SJCRH30 (cell line): ENCODE measurements at regions not wholly inside any gene's neighbourhood (a gene's known extent, or its start where the extent isn't known, plus 50 kb on each side); places are given as distances from the start of the nearest gene placed in this dataset.

Source experiments
- DNase-seq, 2 experiments: peaks; one replicate each; pipeline ENCODE4 v3.0.0-alpha.2; 2015 to 2020
- H3K27ac ChIP-seq: fragments of 250-450 bp; sonication (Bioruptor Pico); 2 replicates; pipeline ENCODE4 v1.5.1; 2020; ENCODE audit warnings: mild to moderate bottlenecking, moderate library complexity
- H3K27me3 ChIP-seq: fragments of 250-450 bp; sonication (Bioruptor Pico); 2 replicates; pipeline ENCODE4 v1.5.1; 2020; ENCODE audit warnings: mild to moderate bottlenecking, moderate library complexity
- H3K36me3 ChIP-seq: fragments of 250-450 bp; sonication (Bioruptor Pico); 2 replicates; pipeline ENCODE4 v1.5.1; 2020; ENCODE audit warnings: mild to moderate bottlenecking, moderate library complexity
- H3K4me1 ChIP-seq: fragments of 250-450 bp; sonication (Bioruptor Pico); 2 replicates; pipeline ENCODE4 v1.5.1; 2020; ENCODE audit warnings: mild to moderate bottlenecking, moderate library complexity
- H3K4me3 ChIP-seq: fragments of 250-450 bp; sonication (Bioruptor Pico); 2 replicates; pipeline ENCODE4 v1.5.1; 2020; ENCODE audit warnings: mild to moderate bottlenecking, moderate library complexity
- H3K9me3 ChIP-seq: fragments of 250-450 bp; sonication (Bioruptor Pico); replicated peaks from 2 replicates; pipeline ENCODE4 v1.5.1; 2020; ENCODE audit warnings: mild to moderate bottlenecking, moderate library complexity

GRCh38 chr12:67370979-67371378, 101.8 kb downstream of the CAND1 start:
- H3K9me3 ChIP-seq: no peaks in the 10 kb centered on the region; the same call in none of the 2 replicates
- H3K4me3 ChIP-seq: no peak overlapping the region
- peaks cover 10% of the 10 kb centered on the region for H3K4me1 ChIP-seq
- H3K27me3 ChIP-seq: no peaks in the 10 kb centered on the region
- DNase-seq: no peak
- no peaks in the 10 kb centered on the region for H3K36me3 ChIP-seq
- H3K27ac ChIP-seq: no peak overlapping the region

DNA sequence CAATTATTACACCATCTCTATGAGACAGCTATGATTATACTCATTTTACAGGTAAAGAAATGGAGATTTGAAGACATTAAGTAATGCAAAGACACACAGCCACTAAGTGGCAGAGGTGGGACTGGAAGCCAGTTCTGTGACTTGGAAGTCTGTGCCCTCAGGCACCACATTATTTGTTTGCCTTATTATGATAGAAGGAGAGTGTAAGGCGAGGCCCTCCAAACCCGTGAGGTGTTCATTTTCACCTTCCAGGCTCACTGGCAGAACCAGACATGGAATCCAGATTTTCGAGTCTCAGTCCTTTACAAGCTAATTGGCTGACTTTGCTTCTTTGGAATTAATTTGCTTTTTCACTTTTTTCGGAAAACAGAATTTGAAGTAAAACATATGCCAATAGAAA, 107.9 kb downstream of the CAND1 start:
- Histone ChIP-seq H3K9me3 (no peaks in the 10 kb centered on the region), H3K27ac (no peak overlapping the region), H3K36me3 (no peaks in the 10 kb centered on the region), H3K27me3 (no peaks in the 10 kb centered on the region), H3K4me3 (no peak overlapping the region), H3K4me1 (no peaks in the 10 kb centered on the region)
- DNase-seq: no peak

DNA sequence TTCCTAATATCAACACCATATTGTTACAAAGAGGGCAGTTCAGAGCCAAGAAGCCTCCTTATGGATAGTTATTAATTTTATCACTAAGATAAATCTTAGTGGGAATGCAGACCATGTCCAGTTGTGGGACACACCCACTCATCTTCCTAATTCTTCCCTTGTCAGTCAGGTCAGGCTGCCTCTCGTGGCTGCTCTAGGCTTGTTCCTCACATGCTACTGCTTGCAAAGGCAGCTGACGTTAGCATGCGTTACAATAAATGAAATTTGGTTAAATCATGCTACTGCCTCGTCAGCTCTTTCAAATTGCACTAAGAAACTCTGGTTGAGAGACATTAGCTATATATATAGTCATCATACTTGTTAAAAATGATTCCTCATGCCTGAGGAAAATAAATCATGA, 108.4 kb downstream of the CAND1 start:
- no peaks in the 10 kb centered on the region for H3K4me1 ChIP-seq
- H3K27ac ChIP-seq: no peak overlapping the region
- no peaks in the 10 kb centered on the region for H3K36me3 ChIP-seq
- no peak overlapping the region for H3K4me3 ChIP-seq
- no peak for DNase-seq
- H3K9me3 ChIP-seq: no peaks in the 10 kb centered on the region
- H3K27me3 ChIP-seq: no peaks in the 10 kb centered on the region

DNA sequence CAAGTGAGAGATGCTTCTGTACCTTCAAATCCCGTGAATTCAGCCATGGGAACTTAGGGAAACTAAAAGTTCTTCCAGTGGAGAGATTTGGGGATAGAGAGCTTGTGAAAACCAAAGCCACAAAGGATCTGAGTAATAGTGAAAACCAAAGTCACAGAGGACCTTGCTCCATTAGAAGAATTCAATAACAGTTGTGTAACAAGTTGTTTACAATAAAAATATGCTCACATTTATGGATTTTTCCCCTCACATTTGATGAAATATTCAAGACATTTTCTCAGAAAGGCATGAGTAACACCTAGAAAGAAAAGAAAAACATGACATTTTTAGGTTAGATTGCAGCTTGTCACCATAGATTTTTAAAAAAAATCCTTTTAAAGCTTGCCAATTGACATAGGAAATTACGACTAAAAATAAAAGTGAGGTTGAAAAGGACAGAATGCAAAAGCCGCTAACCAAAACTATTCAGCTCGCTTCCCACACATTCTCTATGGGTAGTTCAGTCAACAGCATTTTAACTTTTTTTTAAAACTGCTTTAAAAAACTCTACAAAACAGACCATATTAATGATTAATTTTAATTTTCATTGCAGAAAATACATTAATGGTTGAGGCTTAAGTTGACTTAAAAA, 113.2 kb downstream of the CAND1 start:
- Histone ChIP-seq H3K27me3 (no peaks in the 10 kb centered on the region), H3K9me3 (no peaks in the 10 kb centered on the region), H3K4me3 (no peak overlapping the region), H3K36me3 (no peaks in the 10 kb centered on the region), H3K27ac (no peak overlapping the region), H3K4me1 (no peaks in the 10 kb centered on the region; the same call in 1 of the 2 replicates)
- no peak for DNase-seq

GRCh38 chr12:67386869-67387565, 117.9 kb downstream of the CAND1 start:
- peaks cover 29% of the 10 kb centered on the region for H3K4me1 ChIP-seq
- H3K27ac ChIP-seq: no peak overlapping the region
- H3K27me3 ChIP-seq: no peaks in the 10 kb centered on the region
- no peak overlapping the region for H3K4me3 ChIP-seq
- DNase-seq: no peak
- 0 out of 2 replicates have a peak, but pooled peaks cover 3% of the 10 kb centered on the region for H3K9me3 ChIP-seq
- H3K36me3 ChIP-seq: no peaks in the 10 kb centered on the region

GRCh38 chr12:67388331-67389138, 119.4 kb downstream of the CAND1 start:
- Histone ChIP-seq H3K9me3 (0 out of 2 replicates have a peak, but pooled peaks cover 3% of the 10 kb centered on the region), H3K27ac (peak overlapping the region; percentile 17; the same call in 1 of the 2 replicates), H3K36me3 (no peaks in the 10 kb centered on the region), H3K4me3 (no peak overlapping the region), H3K27me3 (no peaks in the 10 kb centered on the region), H3K4me1 (peaks cover 29% of the 10 kb centered on the region)
- DNase-seq: peak; percentile 43 to 71

GRCh38 chr12:67390273-67390672, 121.1 kb downstream of the CAND1 start:
- H3K4me3 ChIP-seq: no peak overlapping the region
- peaks cover 40% of the 10 kb centered on the region for H3K4me1 ChIP-seq
- no peaks in the 10 kb centered on the region for H3K36me3 ChIP-seq
- no peak for DNase-seq
- H3K27me3 ChIP-seq: no peaks in the 10 kb centered on the region
- H3K27ac ChIP-seq: no peak overlapping the region
- 0 out of 2 replicates have a peak, but pooled peaks cover 3% of the 10 kb centered on the region for H3K9me3 ChIP-seq

- no peak overlapping the region for H3K4me3 ChIP-seq
- H3K36me3 ChIP-seq: no peaks in the 10 kb centered on the region
- DNase-seq: peak; percentile 17 to 63
- H3K9me3 ChIP-seq: 0 out of 2 replicates have a peak, but pooled peaks cover 3% of the 10 kb centered on the region
- peaks cover 47% of the 10 kb centered on the region for H3K4me1 ChIP-seq
- no peaks in the 10 kb centered on the region for H3K27me3 ChIP-seq
- no peak overlapping the region for H3K27ac ChIP-seq
Measured at GRCh38 chr12:67391034-67391433, 121.9 kb downstream of the CAND1 start.

DNA sequence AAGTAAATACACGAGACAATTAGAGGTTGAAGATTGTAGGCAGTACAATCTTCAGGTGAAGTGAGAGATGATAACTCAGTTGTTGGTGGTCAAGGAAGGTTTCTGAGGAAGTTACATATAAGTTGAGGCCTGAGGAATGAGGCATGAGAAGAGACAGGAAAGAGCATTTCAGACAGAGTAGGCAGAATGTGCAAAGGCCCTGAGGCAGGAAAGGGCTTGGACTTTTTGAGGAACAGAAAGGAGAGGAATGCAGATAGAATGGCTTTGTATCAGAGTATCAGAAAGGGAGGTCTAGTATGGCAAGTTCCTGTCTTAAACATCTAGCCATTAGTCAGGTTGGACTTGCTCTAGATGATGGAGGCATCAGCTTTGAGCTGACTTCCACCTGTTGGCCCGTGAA, 122.5 kb downstream of the CAND1 start:
- Histone ChIP-seq H3K9me3 (0 out of 2 replicates have a peak, but pooled peaks cover 3% of the 10 kb centered on the region), H3K36me3 (no peaks in the 10 kb centered on the region), H3K27me3 (no peaks in the 10 kb centered on the region), H3K4me3 (no peak overlapping the region), H3K27ac (no peak overlapping the region), H3K4me1 (peaks cover 47% of the 10 kb centered on the region)
- DNase-seq: no peak

DNA sequence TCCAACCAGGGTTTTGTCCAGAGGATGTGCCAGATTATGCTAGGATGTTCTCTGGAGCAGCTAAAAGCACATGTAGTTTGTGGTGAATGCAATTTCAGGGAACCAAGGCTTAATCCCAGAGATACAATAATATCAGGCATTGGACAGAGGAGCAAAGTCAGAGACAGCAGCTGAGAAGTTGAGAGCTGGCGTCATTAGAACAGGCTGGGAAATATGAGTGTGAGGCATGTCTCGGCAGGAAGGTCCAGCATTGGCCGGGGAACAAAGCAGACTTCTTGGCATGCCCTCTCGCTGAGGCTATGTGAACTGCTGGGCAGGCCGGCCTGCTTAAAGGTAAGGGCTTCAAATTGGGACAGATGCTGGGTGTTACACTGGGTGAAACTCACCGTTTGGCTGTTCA, 125.4 kb downstream of the CAND1 start:
- Histone ChIP-seq H3K36me3 (no peaks in the 10 kb centered on the region), H3K4me3 (no peak overlapping the region), H3K27me3 (no peaks in the 10 kb centered on the region), H3K27ac (peak overlapping the region; percentile 52), H3K4me1 (peaks cover 29% of the 10 kb centered on the region), H3K9me3 (0 out of 2 replicates have a peak, but pooled peaks cover 3% of the 10 kb centered on the region)
- DNase-seq: peak; percentile 85 to 92

- Histone ChIP-seq H3K4me1 (peaks cover 3% of the 10 kb centered on the region; the same call in 1 of the 2 replicates), H3K27ac (no peak overlapping the region), H3K4me3 (no peak overlapping the region), H3K27me3 (no peaks in the 10 kb centered on the region), H3K36me3 (no peaks in the 10 kb centered on the region), H3K9me3 (no peaks in the 10 kb centered on the region; the same call in 1 of the 2 replicates)
- no peak for DNase-seq
Measured at GRCh38 chr12:67400742-67401141, 131.6 kb downstream of the CAND1 start.

DNA sequence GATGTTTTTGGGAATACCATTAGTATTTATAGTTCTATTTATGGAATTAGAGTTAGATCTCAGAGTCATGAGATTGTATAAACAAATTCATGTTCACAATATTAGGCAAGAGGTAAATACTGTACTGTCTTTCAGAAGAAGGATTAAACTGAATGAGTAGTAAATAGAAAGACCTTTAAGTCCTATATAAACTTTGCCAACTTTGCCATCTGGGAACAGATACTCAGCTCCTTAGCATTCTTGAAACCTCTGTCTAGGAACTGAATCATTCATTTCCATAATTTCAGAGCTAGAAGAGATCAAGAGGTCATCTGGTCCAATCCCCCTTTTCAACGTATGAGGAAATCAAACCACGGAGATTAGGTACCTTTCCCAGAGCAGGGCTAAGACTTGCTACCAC, 141.1 kb downstream of the CAND1 start:
- Histone ChIP-seq H3K9me3 (no peaks in the 10 kb centered on the region; the same call in 1 of the 2 replicates), H3K4me3 (no peak overlapping the region), H3K27me3 (no peaks in the 10 kb centered on the region), H3K36me3 (no peaks in the 10 kb centered on the region), H3K27ac (peak overlapping the region; percentile 52), H3K4me1 (peaks cover 33% of the 10 kb centered on the region)
- DNase-seq: no peak

- peaks cover 34% of the 10 kb centered on the region for H3K4me1 ChIP-seq
- DNase-seq: peak; percentile 49 to 73
- H3K36me3 ChIP-seq: no peaks in the 10 kb centered on the region
- no peaks in the 10 kb centered on the region for H3K9me3 ChIP-seq
- no peak overlapping the region for H3K4me3 ChIP-seq
- H3K27me3 ChIP-seq: no peaks in the 10 kb centered on the region
- H3K27ac ChIP-seq: peak overlapping the region; percentile 52
Measured at GRCh38 chr12:67410667-67411067, 141.5 kb downstream of the CAND1 start.

DNA sequence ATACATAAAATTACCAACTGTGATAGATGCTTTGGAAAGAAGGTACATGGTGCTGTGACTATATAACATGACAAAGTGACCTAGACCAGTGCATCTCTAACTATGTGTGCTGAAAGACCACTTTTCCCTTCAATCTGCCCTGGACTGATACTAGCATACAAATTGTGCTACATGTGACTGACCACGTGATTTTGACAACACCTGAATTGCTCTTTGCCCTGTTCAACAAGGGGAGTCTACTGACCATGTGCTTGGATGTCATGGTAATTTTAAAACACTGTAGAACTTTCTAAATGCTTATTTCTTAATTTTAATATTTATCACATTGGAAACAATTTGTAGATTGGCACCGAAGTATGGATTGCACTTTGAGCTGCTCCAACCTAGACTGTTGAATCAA, 142.4 kb downstream of the CAND1 start:
- no peaks in the 10 kb centered on the region for H3K27me3 ChIP-seq
- peaks cover 34% of the 10 kb centered on the region for H3K4me1 ChIP-seq
- H3K9me3 ChIP-seq: no peaks in the 10 kb centered on the region
- H3K36me3 ChIP-seq: no peaks in the 10 kb centered on the region
- peak overlapping the region; percentile 52 for H3K27ac ChIP-seq
- H3K4me3 ChIP-seq: no peak overlapping the region
- no peak for DNase-seq

DNA sequence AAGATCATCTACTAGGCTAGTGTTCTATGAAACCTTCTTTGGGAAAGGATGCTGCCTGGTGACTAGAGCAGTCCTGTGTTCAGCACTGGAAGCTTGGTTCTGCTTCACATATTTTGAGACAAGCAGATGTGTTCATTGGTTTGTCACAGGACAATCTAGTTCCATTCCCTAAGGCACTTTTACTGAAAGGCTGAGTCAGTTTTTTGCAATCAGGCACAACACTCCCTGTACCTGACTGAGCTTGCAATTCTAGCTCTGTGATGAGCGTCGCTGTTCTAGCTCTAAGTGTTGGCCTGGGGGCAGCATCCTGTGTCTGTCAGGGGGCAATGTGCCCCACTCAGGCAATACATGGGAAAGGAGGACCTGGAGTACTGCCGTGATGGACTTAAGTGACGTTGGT, 144.4 kb downstream of the CAND1 start:
- Histone ChIP-seq H3K9me3 (no peaks in the 10 kb centered on the region), H3K36me3 (no peaks in the 10 kb centered on the region), H3K27me3 (no peaks in the 10 kb centered on the region), H3K4me3 (no peak overlapping the region), H3K27ac (peak overlapping the region; percentile 42), H3K4me1 (peaks cover 34% of the 10 kb centered on the region)
- DNase-seq: peak in 1 of 2 experiments; percentile 47
